Left lung (tissue), 4 donors: ENCODE measurements at regions not wholly inside any gene's neighbourhood (a gene's known extent, or its start where the extent isn't known, plus 50 kb on each side); places are given as distances from the start of the nearest gene placed in this dataset.

ENCODE experiments used
- ATAC-seq: fragments of 200-7000 bp; cut with Tn5 transposase; one replicate; pipeline ENCODE4 v1.9.1; 2020; ENCODE audit warnings: moderate library complexity
- DNase-seq, 4 donors: peaks; one replicate each; pipeline ENCODE4 v3.0.0-alpha.2; 2013 to 2020
- H3K27ac ChIP-seq, 2 donors: fragments of 200-600 bp; sonication (generic) in 1 of 2; one replicate each; pipeline versions ENCODE4 v1.5.0 to v1.8.0; 2020 to 2021
- H3K27me3 ChIP-seq, 2 donors: fragments of 200-600 bp; sonication (generic) in 1 of 2; one replicate each; pipeline versions ENCODE4 v1.5.0 to v1.8.0; 2020 to 2021
- H3K36me3 ChIP-seq, 2 donors: fragments of 200-600 bp; sonication (generic) in 1 of 2; one replicate each; pipeline versions ENCODE4 v1.5.0 to v1.8.0; 2020 to 2021
- H3K4me1 ChIP-seq, 2 donors: fragments of 200-600 bp; one replicate each; pipeline ENCODE4 v1.8.0; 2021
- H3K4me3 ChIP-seq, 2 donors: fragments of 200-600 bp; sonication (generic) in 1 of 2; one replicate each; pipeline versions ENCODE4 v1.5.0 to v1.8.0; 2020 to 2021; ENCODE audit warnings: mild to moderate bottlenecking in 1 of 2
- H3K9me3 ChIP-seq, 2 donors: fragments of 200-600 bp; sonication (generic) in 1 of 2; one replicate each; pipeline versions ENCODE4 v1.5.0 to v1.8.0; 2020 to 2021
- CTCF ChIP-seq, 2 donors: fragments of 200-600 bp; sonication (generic) in 1 of 2; IDR thresholded peaks; one replicate each; pipeline versions ENCODE4 v1.5.0 to v1.8.0; 2021; ENCODE audit warnings: antibody characterized with exemption in 2 of 2
- intact Hi-C, 2 donors: fragments of 100-400 bp; cut with DNase I; formaldehyde crosslinking; loops; one replicate each; pipeline versions ENCODE4 v1.11.2 to v1.14.2; 2022
- donor health status: DM: no; HTN: yes; CAD: no.
- donor health status: DM: no; HTN: no; CAD: no.

DNA sequence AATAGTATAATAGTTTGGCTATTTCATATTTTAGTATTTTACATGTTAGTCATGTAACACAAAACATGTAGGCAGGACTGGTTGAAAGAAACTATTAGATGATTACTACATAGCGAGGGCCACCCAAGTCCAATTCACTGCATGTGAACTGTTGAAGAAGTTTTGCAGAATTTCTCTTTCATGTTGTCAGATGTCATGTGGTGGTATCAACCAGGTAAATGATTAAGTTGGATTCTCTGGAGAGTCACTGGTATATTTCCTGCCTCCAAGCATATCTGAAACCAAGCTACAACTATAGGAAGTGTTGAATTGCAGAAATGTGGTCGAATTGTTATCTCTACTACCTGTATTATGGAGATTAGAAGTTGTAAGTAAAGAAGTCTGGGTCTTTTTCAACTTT, 137.8 kb upstream of the DPYD start:
- H3K27me3 ChIP-seq, result peaks cover 13 to 32% of the 10 kb centered on the region in 2 donors
- intact Hi-C loops, result no loop called here
- ATAC-seq, result no peak
- DNase-seq, result no peak
- no peaks in the 10 kb centered on the region for H3K36me3 ChIP-seq
- no peak overlapping the region for H3K27ac ChIP-seq
- TF ChIP-seq CTCF (IDR thresholded peaks at IDR 0.05), result no peak
- no peaks in the 10 kb centered on the region for H3K9me3 ChIP-seq
- no peak overlapping the region for H3K4me3 ChIP-seq
- H3K4me1 ChIP-seq, result peaks cover 5 to 8% of the 10 kb centered on the region in 2 donors

GRCh38 chr1:98057236-98057910, 136.5 kb upstream of the DPYD start:
- peaks cover 13 to 42% of the 10 kb centered on the region in 2 donors for H3K27me3 ChIP-seq
- H3K4me3 ChIP-seq, result no peak overlapping the region
- DNase-seq, result no peak
- H3K9me3 ChIP-seq, result no peaks in the 10 kb centered on the region
- H3K36me3 ChIP-seq, result no peaks in the 10 kb centered on the region
- no peak for TF ChIP-seq CTCF (IDR thresholded peaks at IDR 0.05)
- no peak overlapping the region for H3K27ac ChIP-seq
- intact Hi-C loops, result no loop called here
- no peak for ATAC-seq
- H3K4me1 ChIP-seq, result peaks cover 10 to 14% of the 10 kb centered on the region in 2 donors

DNA sequence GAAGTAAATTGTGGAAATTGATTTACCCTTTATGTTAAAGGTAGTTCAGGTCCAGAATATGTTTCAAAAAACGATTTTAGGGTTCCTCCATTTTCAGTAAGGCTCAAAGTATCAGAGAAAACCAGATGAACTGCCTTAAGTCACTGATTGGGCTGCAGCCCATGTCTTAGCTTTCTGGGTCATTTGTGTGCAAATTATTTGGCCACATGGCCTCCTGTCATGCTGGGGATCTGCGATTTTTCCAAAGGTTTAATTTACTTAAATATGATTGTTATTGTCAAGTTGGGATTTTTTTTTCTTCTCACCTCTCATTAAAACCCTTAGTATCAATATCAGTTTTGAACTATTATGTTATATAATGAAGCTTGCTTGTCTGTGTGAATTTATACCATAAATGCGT, 135.9 kb upstream of the DPYD start:
- DNase-seq (no peak), ATAC-seq (no peak)
- Histone ChIP-seq H3K36me3 (no peaks in the 10 kb centered on the region), H3K27me3 (peaks cover 10 to 44% of the 10 kb centered on the region in 2 donors), H3K4me1 (peaks cover 10 to 14% of the 10 kb centered on the region in 2 donors), H3K4me3 (no peak overlapping the region), H3K27ac (no peak overlapping the region), H3K9me3 (no peaks in the 10 kb centered on the region)
- intact Hi-C loops, result no loop called here
- TF ChIP-seq CTCF (IDR thresholded peaks at IDR 0.05), result no peak

DNA sequence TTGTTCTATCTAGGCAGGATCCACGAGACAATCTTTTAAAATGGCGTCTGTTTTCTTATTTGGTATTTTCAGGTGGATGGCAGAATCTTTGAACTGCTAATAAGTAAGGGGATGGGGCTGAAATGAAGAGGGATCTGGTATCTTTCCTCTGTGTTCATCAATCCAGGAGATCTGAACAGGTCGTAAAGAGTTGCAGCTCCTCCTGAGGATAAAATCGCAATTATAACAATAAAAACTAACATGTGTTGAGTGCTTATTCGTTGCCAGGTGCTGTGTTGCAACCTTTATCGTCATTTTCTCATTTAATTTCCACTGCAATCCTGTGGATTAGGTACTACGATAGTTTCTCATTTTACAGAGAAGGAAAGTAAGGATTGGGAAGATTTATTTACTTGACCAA, 134.6 kb upstream of the DPYD start:
- Histone ChIP-seq H3K4me1 (peaks cover 10 to 14% of the 10 kb centered on the region in 2 donors), H3K27me3 (peaks cover 8 to 58% of the 10 kb centered on the region in 2 donors), H3K9me3 (no peaks in the 10 kb centered on the region), H3K27ac (no peak overlapping the region), H3K36me3 (no peaks in the 10 kb centered on the region), H3K4me3 (no peak overlapping the region)
- intact Hi-C loops, result no loop called here
- DNase-seq, result no peak
- ATAC-seq, result no peak
- no peak for TF ChIP-seq CTCF (IDR thresholded peaks at IDR 0.05)

- intact Hi-C loops, result no loop called here
- no peak overlapping the region for H3K27ac ChIP-seq
- peaks cover 15 to 64% of the 10 kb centered on the region in 2 donors for H3K27me3 ChIP-seq
Observed at GRCh38 chr1:98054786-98055185, 134.0 kb upstream of the DPYD start.

More at GRCh38 chr1:98054786-98055185, 134.0 kb upstream of the DPYD start:
- Histone ChIP-seq H3K36me3 (no peaks in the 10 kb centered on the region), H3K4me1 (peaks cover 10 to 14% of the 10 kb centered on the region in 2 donors), H3K4me3 (no peak overlapping the region), H3K9me3 (no peaks in the 10 kb centered on the region)
- ATAC-seq, result no peak
- DNase-seq, result no peak
- TF ChIP-seq CTCF (IDR thresholded peaks at IDR 0.05), result no peak
